HK-2 (cell line): ENCODE measurements at regions not wholly inside any gene's neighbourhood (a gene's known extent, or its start where the extent isn't known, plus 50 kb on each side); places are given as distances from the start of the nearest gene placed in this dataset.

Experiments used
- DNase-seq: peaks from one replicate; pipeline ENCODE4 v3.0.0-alpha.2; 2018; ENCODE audit not compliant: unreplicated experiment

DNA sequence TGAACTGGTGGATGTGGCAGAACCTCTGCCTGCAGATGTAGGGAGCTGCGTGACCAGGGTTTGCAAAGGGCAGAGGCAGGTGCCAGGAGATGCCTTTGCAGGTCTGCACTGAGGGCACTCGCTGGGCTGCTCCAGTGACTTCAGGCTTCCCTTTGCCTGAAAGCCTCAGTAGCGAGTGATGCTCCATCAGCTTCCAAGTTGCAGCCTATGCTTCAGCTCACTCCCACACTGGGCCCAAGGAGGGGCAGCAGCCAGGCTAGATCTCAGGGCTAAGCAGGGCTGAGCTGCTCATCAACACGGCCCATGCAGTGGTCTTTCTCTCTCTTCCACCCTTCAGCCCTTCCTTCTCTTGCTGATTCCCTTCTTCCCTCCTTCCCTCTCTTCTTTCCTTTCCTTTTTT lies 78.3 kb upstream of the RGMA start:
- DNase-seq = no peak

DNA sequence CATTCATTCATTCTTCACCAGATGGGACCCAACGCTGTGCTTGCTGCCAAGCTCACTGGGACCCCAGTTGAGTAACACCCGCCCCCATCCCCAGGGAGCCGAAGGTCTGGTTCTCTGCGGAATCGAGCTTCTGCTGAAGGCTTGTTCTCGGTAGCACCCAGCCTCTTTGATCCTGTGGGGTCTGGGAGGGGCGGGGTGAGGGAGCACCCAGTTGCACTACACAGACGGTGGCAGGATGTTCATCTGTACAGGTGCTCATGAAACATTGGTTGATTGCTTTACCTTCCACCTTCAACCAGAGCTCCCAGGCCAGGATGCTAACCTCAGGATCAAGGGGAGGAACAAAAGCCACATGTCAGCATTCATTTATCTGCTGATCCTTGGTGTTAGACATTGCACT lies 77.7 kb upstream of the RGMA start:
- no peak for DNase-seq

DNA sequence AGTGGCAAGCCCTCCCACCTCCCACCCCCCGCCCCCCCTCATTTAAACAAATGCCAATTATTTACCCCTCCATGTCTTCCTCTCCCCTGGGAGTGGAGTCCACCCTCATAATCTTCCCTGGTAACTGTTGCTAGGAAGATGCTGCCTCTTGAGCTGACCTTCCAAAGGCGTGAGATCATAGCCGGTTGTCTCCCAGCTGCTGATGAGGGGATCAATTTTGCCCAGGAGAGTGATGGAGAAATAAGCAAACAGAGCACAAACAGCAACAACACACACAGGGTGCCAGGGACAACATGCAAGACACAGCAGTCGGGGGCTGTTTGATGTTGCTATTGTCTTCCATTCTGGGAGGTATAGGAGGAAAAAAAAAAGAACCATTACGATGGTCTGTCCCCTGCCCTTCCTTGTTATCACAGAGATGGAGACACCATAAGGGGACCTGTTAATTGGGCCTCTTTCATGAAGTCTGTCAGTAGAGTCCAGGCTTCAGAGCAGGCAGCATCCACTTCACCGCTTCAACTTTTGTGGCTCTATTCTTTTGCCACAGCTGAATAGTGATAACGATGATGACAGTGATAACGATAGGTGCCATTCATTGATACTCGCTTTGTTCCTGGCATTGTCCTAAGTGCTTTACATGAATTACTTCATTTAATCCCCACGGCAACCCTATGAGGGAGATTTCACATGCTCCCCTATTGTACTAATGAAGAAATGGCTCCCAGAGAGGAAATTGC lies 76.9 kb upstream of the RGMA start:
- DNase-seq = no peak

DNA sequence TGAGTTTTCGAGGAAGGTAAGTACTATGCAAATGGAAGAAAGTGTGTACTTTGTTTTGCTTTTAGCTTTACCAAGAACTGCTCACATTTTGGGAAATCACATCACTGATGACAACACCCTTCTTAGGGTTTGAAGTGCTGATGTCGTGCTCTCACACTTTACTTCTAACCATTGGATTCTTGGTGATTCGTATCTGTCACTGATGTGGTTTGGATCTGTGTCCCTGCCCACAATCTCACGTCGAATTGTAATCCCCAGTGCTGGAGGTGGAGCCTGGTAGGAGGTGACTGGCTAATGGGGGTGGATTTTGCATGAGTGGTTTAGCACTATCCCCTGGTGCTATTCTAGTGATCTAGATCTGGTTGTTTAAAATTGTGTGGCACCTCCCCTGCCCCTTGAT lies 75.4 kb upstream of the RGMA start:
- no peak for DNase-seq

DNA sequence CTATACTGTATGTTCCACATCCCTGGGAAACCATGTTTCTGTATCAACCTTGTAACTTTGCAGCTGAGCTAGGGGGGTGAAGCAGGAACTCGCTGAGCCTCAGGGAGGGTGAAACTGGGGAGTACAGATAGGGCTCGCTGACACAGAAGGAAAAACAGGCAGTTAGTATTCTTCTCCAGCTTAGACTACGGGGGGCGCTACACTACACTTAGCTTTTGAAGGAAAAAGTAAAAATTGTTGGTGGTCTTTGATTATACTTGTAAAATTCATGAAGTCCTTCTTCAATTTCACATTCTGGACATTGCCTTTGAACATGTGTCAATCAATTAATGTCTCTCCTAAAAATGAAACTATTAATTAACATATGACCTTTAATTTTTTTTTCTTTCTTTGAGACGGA lies 73.5 kb upstream of the RGMA start:
- DNase-seq = no peak

DNA sequence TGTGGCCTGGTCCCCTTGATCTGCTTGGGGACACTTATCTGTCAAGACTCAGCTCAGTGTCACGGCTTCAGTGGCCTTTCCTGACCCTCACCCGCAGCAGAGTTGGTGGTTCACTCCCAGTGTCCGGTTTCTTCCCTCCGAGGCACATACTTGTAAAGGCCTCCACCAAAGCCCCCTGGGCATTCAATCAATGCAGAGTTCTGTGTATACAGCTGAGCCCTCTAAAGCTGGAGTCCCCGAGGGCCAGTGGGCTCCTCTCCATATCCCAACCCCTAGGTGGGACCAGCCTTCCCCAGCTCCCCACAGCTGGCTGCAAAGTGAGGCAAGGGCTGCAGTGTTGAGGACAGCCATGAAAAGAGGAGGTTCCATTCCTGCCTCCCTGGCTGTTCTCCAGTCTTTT lies 70.9 kb upstream of the RGMA start:
- DNase-seq = no peak

DNA sequence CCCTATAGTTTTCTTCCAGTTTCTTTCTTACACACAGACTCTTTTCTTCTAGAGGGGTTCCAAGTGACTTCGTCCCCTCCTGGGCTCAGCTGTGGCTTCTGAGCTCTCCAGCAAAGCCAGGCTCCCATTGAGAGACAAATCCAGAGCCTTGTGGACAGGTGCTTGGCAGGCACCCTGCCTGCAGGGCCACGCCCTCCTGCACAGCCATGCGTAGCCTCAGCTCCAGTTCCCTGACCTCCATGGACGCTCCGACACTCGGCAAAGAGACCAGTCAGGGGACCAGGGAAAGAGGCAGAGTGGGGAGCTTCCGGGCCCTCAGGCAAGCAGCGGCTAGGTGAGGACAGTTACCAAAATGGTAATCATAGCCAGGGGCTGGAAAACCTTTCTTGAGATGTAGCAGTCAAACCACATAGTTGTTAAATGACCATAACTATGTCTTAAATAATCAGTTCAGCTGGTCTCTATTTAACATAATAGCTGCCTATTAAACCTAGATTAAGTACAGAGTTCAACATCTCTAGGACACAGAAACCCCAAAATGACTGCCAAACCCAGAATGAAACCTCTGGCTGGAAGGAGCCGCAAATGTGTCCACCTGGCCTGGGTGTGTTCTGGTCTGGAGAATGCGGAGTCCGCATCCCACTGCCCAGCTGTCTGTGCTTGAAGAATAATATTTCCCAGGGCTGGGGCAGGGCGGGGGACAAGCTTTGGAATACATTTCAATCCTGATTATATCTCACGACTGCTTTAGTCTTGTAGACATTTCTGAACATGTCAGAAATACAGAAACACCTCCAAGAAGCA lies 69.3 kb upstream of the RGMA start:
- DNase-seq = no peak

DNA sequence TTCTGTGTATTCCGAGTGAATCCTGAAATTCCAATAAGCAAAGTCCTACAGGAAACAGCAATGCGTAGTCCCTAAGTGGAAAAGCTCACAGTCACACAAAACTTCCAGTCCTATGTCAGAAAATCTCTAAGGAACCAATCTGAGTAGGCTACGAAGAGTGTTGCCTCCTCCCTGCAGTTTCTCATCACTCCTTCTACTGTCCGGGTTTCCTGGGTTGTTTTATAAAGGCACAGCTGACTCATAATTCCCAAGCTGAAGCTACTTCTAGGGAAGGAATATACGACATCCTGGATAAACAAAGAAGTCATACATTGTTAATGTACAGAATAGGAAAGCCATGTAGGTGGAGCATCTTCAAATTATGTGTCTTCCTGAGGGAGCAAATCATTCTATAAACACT lies 65.7 kb upstream of the RGMA start:
- DNase-seq = no peak

DNA sequence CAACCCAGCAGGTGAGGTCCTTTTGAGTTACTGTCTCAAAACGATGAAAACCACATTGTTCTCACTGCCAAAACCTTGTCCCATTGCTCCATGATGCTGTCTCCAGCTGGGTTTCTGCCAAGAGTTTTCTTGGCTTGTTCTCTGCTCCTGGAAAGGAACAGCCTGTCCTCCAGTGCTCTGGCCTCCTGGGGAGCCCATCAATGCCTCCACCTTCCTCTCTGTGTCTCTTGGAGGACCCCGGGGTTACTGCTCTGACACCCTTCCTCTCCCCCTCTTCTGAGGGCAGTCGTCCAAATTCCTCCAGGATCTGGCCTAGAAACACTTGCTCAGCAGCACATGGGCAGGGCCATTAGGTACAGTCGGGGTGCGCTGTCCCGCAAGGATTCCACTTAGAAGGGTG lies 63.9 kb upstream of the RGMA start:
- no peak for DNase-seq

DNA sequence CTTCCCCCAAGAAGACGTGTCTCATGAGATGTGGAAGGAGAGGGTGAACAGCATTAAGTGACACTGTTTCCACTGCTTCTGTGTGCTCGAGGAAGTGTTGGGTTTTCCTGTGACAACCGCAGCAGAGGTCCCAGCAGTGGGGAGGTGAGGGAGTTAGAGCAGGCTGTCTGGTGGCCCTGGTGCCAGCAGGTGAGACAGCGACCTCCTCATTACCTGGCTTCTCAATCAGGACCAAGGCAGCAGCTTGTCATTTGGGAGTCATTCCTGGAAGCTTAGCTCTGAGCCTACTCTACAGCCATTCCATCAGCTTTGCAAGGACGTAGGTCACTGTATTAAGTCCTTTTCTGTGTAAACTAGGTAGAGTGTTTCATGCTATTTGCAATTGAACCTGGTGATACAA lies 63.3 kb upstream of the RGMA start:
- DNase-seq = no peak

DNA sequence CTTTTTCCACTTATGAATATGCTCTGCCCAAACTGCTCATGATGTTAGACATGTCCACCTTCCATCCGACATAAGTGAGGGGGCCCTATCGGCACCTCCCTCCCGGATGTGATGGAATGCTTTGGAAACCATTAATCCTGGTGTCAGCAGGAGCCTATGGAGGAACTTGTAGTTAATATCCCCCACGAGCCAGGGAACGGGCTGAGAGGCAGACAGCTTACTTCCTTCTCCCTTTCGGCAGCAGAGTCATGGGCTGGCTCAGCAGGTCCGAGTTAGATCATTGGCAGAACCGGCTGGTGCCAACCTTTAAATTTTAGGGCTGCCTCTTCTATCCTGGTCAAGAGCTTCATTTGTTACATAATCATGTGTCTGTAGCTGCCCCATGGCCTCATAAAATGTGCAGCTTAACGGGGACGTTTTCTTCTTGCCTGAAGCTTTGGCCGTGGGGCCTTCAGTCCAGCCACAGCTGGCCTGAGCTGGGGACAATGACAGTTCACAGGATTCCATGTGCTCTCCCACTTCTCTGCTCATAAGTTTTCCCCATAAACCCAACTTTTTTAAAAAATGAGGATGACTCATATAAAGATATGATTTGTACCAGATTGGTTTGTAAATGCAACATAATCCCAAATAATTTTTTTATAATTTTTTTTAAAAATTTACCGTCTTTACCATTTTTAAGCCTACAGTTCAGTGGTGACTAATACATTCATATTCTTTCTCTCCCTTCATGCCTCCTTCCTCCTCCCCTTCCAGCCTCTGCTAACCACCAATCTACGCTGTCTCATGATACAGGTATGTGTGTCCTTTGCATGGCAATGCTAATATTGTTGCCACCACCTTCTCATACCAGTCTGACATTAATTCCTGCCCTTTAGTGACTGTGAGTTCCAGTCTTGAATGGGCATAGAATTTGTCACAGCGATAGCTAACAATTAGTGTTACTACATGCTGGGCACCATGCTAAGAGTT lies 62.2 kb upstream of the RGMA start:
- no peak for DNase-seq

DNA sequence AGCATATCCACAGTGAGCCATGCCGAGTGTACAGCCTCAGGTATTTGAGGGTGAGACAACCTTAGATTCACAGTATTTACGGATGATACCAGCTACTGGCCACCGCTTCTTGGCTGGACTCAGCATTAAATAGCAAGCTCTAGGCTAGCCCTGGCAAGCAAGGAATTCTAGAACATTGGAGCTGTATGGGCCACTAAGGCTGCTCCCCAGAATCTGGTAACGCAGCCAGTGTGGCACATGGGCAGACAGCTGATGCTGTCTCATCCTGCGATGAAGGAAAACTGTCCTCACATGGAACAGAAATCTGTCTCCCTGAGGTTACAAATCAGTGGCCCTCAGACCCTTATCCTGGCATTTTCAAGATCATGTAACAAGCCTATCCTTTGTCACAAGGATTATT lies 57.6 kb upstream of the RGMA start:
- DNase-seq = no peak

DNA sequence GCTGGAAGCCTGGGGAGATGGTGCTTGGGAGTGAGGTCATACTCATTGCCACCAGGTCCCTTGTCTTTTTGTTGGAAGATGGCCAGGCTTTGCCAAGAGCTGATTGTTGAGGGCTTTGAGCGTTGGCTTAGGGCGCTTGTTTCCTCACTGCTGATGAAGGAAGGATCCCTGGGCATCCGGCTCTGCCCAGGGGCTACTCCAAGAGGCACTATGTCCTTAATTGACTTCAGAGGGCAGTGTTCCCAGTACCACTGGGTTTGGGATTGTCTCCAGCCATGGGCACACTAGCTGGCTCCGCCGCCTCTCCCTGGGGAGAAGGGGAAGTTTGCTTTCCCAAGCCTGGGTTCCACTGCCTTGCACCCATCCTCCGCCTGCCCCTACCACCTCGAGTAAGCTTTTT lies 57.2 kb upstream of the RGMA start:
- DNase-seq = no peak

DNA sequence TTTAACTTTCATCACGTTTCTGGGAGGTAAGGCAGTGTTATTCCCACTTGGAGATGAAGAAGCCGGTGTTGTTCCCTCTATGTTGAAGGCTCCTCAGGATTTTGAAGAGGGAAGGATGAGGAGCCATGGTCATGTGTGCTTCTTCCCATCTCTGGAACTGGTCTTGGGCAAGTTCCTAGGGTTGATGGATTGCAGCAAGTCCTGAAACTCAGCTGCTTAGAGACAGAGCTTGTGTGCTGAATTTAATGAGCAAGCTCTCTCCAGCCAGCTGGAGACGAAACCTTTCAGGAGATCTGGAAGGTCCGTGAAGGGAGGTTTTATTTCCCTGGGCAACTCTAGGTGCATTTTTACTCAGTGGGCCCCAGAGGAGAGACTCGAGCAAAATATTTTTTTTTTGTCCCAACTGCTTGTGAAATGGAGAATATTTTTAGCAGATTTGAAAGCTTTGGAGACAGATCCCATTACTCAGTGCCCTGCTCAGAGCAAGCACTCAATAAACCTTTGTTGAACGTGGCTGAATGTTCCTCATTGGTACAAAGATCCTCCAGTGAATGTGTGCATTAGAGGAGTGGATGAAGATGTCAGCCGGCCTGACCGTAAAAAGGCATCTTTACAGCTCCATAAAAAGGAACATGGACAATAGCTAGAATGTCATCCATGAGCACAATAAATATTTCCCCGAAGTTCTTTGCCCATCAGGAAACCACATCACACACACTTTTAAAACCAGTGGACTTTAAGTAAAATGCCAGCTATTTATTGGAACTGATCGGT lies 55.6 kb upstream of the RGMA start:
- no peak for DNase-seq

DNA sequence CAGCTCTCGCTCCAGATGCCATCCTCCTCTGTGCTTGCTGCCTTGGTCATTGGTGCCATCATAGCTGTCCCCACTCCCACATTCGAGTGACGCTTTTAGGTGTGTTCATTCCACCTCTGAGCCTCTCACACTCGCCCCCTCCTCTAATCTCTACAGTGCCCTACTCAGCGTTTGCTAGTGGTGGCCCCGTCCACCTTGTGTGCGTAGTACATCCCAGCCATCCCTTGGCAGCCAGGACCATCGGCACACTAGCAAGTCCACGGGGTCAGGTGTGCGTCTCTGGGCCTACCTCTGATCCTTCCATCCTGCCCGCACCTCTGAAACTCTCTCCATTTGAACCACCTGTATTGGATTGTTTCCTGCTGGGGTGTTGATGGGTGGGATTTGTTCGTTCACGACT lies 54.2 kb upstream of the RGMA start:
- DNase-seq = no peak

DNA sequence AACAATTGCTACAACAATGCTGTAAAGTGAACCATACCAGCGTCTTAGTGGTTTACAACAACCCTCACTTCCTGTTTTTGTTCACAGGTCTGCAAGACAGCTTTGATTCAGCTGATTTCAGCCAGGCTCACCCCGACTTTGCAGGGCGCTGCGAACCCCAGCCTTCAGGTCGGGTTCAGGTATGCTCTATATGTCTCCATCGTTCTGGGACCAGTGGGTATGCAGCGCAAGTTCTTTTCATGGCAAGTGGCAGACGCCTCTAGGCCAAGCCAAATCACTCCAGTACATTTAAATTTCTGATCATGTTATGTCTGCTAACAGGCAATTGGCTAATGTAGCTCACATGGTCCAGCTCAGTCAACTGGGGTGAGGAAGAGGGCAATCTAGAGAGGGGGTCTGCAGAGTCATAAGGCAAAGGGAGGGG lies 52.4 kb upstream of the RGMA start:
- DNase-seq = no peak

DNA sequence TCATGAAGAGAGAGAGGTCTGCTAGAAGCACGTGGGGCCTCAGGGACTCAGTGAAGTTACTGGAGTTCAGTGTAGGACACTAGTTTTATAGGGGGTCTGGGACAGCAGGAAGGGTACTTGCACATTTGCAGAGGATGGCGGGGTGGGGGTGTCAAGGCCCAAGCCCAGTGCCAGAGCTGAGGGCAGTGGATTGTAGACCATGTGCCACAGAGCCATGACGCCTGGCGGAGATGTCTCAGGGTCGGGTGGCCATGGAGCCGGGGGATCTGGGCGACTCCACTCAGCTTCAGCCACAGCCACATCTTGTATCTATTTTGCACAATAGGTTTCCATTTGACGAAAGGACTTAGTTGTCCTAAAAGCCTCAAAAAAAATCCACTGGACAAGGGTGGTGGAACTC lies 50.4 kb upstream of the RGMA start:
- no peak for DNase-seq

DNA sequence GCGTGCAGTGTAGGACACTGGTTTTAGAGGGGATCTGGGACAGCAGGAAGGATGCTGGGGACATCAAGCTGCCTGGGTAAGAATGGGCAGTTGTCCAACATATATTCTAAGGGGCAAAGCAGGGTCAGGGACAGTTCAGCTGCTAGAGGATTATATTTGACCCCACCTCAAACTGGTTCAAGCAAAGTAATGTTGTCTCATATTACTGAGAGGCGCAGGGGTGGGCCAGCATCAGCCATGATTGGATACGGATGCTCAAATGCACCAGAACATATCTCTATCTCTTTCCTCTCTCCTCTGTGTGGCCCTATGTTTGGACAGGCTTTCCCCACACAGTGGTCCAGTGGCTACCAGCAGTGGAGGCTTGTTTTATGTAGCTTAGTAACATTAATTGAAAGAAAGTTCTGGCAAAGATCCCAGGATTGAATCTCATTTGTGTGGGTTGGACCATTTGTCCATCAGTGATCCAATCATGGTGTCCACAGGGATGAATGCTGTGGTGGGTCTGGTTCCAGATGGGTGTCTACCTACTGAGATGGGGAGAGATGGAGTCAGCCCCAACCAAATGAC lies 49.8 kb upstream of the RGMA start:
- no peak for DNase-seq
